ENCODE measurements at regions not wholly inside any gene's neighbourhood (a gene's known extent, or its start where the extent isn't known, plus 50 kb on each side); places are given as distances from the start of the nearest gene placed in this dataset.

GRCh38 chr3:89966877-89967665, 859.6 kb downstream of the EPHA3 start:
- Histone ChIP-seq H3K27me3 (ENCODE audit: insufficient read depth, low read length) (no peaks in the 10 kb centered on the region), H2AFZ (ENCODE audit: low read length) (no peak overlapping the region), H3K4me1 (ENCODE audit: insufficient read depth, low read length) (no peaks in the 10 kb centered on the region), H3K4me2 (ENCODE audit: insufficient read depth, low read length) (no peak overlapping the region), H3K27ac (ENCODE audit: low read depth, low read length) (no peak overlapping the region), H3K4me3 (ENCODE audit: insufficient read depth, low read length) (no peak overlapping the region), H3K79me2 (ENCODE audit: insufficient read depth, low read length) (no peaks in the 10 kb centered on the region), H3K9me3 (ENCODE audit: low read depth, low read length) (no peaks in the 10 kb centered on the region), H4K20me1 (ENCODE audit: insufficient read depth, low read length) (no peaks in the 10 kb centered on the region), H3K36me3 (ENCODE audit: insufficient read depth, low read length) (no peaks in the 10 kb centered on the region)
- TF ChIP-seq CTCF (IDR thresholded peaks at IDR 0.05; ENCODE audit: extremely low read depth, low read depth, low read length), result no peak
- DNase-seq (ENCODE audit: insufficient read length, low spot score, missing footprints), result no peak

GRCh38 chr3:89971329-89971728, 863.9 kb downstream of the EPHA3 start:
- DNase-seq (ENCODE audit: insufficient read length, low spot score, missing footprints), result no peak
- Histone ChIP-seq H3K27ac (ENCODE audit: low read depth, low read length) (no peak overlapping the region), H4K20me1 (ENCODE audit: insufficient read depth, low read length) (no peaks in the 10 kb centered on the region), H3K4me3 (ENCODE audit: insufficient read depth, low read length) (no peak overlapping the region), H3K4me2 (ENCODE audit: insufficient read depth, low read length) (no peak overlapping the region), H3K79me2 (ENCODE audit: insufficient read depth, low read length) (no peaks in the 10 kb centered on the region), H3K27me3 (ENCODE audit: insufficient read depth, low read length) (no peaks in the 10 kb centered on the region), H2AFZ (ENCODE audit: low read length) (no peak overlapping the region), H3K36me3 (ENCODE audit: insufficient read depth, low read length) (no peaks in the 10 kb centered on the region), H3K4me1 (ENCODE audit: insufficient read depth, low read length) (no peaks in the 10 kb centered on the region), H3K9me3 (ENCODE audit: low read depth, low read length) (no peaks in the 10 kb centered on the region)
- TF ChIP-seq CTCF (IDR thresholded peaks at IDR 0.05; ENCODE audit: extremely low read depth, low read depth, low read length), result no peak

- no peaks in the 10 kb centered on the region for H3K27me3 ChIP-seq (ENCODE audit: insufficient read depth, low read length)
- no peak for TF ChIP-seq CTCF (IDR thresholded peaks at IDR 0.05; ENCODE audit: extremely low read depth, low read depth, low read length)
- H2AFZ ChIP-seq (ENCODE audit: low read length), result no peak overlapping the region
- H3K4me3 ChIP-seq (ENCODE audit: insufficient read depth, low read length), result no peak overlapping the region
- H4K20me1 ChIP-seq (ENCODE audit: insufficient read depth, low read length), result no peaks in the 10 kb centered on the region
- H3K4me2 ChIP-seq (ENCODE audit: insufficient read depth, low read length), result no peak overlapping the region
- H3K9me3 ChIP-seq (ENCODE audit: low read depth, low read length), result no peaks in the 10 kb centered on the region
- no peaks in the 10 kb centered on the region for H3K79me2 ChIP-seq (ENCODE audit: insufficient read depth, low read length)
- no peaks in the 10 kb centered on the region for H3K36me3 ChIP-seq (ENCODE audit: insufficient read depth, low read length)
- no peak overlapping the region for H3K27ac ChIP-seq (ENCODE audit: low read depth, low read length)
- H3K4me1 ChIP-seq (ENCODE audit: insufficient read depth, low read length), result no peaks in the 10 kb centered on the region
- no peak for DNase-seq (ENCODE audit: insufficient read length, low spot score, missing footprints)
Measured at GRCh38 chr3:89973156-89973555, 865.7 kb downstream of the EPHA3 start.

GRCh38 chr3:89974903-89975519, 867.6 kb downstream of the EPHA3 start:
- Histone ChIP-seq H4K20me1 (ENCODE audit: insufficient read depth, low read length) (no peaks in the 10 kb centered on the region), H3K4me2 (ENCODE audit: insufficient read depth, low read length) (no peak overlapping the region), H3K4me1 (ENCODE audit: insufficient read depth, low read length) (no peaks in the 10 kb centered on the region), H3K9me3 (ENCODE audit: low read depth, low read length) (no peaks in the 10 kb centered on the region), H3K36me3 (ENCODE audit: insufficient read depth, low read length) (no peaks in the 10 kb centered on the region), H2AFZ (ENCODE audit: low read length) (no peak overlapping the region), H3K4me3 (ENCODE audit: insufficient read depth, low read length) (no peak overlapping the region), H3K79me2 (ENCODE audit: insufficient read depth, low read length) (no peaks in the 10 kb centered on the region), H3K27ac (ENCODE audit: low read depth, low read length) (no peak overlapping the region), H3K27me3 (ENCODE audit: insufficient read depth, low read length) (no peaks in the 10 kb centered on the region)
- no peak for DNase-seq (ENCODE audit: insufficient read length, low spot score, missing footprints)
- no peak for TF ChIP-seq CTCF (IDR thresholded peaks at IDR 0.05; ENCODE audit: extremely low read depth, low read depth, low read length)

Data from osteoblast (primary cell).